ELR (cell line): ENCODE measurements at regions not wholly inside any gene's neighbourhood (a gene's known extent, or its start where the extent isn't known, plus 50 kb on each side); places are given as distances from the start of the nearest gene placed in this dataset.
"Not testable (repeated sequence)": the region's sequence is repeated elsewhere in the genome, so short reads cannot be mapped to it uniquely, and the experiment has no call there.

Experiments
- DNase-seq: peaks from one replicate; pipeline ENCODE4 v3.0.0-alpha.2; 2015; ENCODE audit warnings: low read depth

DNA sequence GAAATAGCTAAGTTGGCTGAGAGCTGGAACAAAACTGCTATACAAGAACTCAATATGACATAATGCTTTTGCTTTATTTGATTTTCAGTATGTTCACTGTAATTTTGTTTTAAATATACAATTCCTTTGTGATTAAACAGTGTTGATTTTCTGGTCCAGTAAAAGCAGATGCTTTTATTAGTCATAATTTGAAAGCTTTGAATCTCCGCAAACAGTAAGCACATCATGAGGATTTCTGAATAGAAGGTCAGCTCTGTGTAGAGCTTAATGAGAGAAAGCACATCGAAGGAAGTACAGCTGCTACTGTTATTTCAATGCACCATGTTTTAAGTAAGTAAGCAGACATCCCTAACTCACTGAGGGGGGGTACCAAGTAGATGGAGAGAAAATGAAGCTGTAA is 701.3 kb upstream of the ACO1 start:
- no peak for DNase-seq

GRCh38 chr9:31697956-31698355 is 686.5 kb upstream of the ACO1 start:
- DNase-seq, result no peak

- DNase-seq, result no peak
These were observed 684.6 kb upstream of the ACO1 start for GRCh38 chr9:31699836-31700235.

GRCh38 chr9:31700252-31701045 is 684.0 kb upstream of the ACO1 start:
- no peak for DNase-seq

DNA sequence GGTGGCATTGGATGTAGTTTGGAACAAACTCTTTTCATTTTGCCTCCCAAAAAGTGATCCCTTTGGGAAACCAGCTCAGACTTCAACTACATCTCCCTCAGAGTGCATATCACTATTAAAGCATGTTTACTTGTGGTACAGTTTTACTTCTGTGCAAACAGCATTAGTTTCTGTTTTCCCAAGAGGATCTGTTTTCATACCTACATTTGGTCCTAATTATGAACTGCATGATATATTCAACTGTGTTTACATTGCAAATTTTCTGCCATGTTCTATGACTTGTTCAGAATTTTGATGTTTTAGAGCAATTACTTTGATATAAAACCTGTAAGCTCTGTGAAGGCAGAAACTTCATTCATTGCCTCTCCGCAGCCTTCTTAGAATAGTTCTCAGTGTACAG is 681.5 kb upstream of the ACO1 start:
- DNase-seq, result no peak

GRCh38 chr9:31715250-31715649 is 669.2 kb upstream of the ACO1 start:
- DNase-seq, result no peak

DNA sequence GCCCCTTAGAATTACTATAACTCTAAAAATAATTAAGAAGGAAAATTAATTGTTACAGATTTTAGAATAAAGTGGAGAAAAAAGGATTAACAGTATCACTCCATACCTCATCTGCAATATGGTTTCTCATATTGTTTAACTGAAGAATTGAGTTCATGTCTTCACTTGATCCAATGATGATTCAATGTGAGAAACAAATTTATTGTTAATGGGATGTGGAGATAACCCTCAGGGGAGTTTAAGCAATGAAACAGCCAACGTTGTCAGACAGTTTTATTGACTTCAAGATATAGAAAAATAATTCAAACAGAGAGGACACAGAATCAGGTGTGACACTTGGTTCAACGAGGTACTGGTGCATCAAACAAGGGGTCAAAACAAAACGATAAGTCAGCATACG is 665.2 kb upstream of the ACO1 start:
- no peak for DNase-seq

- no peak for DNase-seq
These were observed 654.0 kb upstream of the ACO1 start for GRCh38 chr9:31730398-31730797.

GRCh38 chr9:31733166-31733565 is 651.3 kb upstream of the ACO1 start:
- no peak for DNase-seq

- DNase-seq, result no peak
These were observed 647.8 kb upstream of the ACO1 start for GRCh38 chr9:31736581-31737179.

DNA sequence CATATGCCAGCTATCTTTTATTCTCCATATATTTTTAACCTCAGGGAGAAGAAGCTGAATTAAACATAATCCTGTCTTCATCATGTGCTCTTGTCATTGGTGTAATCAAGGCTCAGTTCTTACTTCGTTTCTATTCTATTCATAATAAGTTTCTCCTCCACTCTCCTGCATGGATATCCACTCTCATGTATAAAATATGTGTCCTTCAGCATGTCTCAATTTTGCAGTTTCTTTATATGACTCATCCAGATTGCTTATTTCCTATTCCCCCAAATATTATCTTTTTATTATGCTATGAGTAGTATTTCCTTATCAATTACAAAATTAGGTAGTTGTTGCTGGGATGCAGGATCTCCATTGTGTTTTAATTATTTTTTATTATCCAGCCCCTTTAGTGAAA is 643.7 kb upstream of the ACO1 start:
- no peak for DNase-seq

GRCh38 chr9:31744589-31744988 is 639.9 kb upstream of the ACO1 start:
- no peak for DNase-seq

DNA sequence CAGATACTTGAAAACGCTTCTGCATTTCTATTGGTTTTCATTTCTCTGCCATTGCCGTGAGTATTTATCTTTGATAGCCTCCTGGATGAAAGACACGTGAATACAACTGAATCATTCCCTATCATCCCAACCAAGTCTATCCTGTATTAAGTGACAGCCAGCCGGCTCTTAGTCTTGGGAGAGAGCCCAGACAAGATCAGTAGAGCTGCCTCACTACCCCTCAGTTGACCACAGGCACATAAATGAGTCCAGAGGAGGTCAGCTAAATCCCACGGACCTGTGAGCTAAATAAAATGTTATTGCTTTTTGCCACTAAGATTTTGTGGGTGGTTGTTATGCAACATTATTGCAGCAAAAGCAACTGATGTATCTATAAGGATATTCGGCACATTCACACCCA is 639.0 kb upstream of the ACO1 start:
- DNase-seq, result no peak

- DNase-seq, result no peak
These were observed 638.6 kb upstream of the ACO1 start for GRCh38 chr9:31745886-31746285.

- DNase-seq, result no peak
These were observed 630.7 kb upstream of the ACO1 start for GRCh38 chr9:31753756-31754155.

GRCh38 chr9:31759703-31760102 is 624.7 kb upstream of the ACO1 start:
- no peak for DNase-seq

DNA sequence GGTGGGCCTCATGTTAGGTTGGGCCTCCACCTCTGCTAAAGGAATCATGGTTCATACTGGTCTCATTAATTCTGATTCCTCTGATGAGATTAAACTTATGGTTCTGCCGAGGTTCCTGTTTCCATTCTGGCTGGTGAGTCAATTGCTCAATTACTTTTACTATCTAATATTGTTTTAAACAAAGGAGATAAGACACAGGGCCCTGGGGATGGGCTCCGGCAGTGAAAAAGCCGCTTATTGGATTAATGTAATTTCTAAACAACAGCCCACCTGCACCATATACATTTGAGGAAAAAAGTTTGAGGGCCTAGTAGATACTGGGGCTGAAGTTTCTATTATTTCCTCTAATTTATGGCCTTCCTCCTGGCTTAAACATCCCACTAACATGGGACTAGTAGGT is 610.4 kb upstream of the ACO1 start:
- not testable (repeated sequence) for DNase-seq

DNA sequence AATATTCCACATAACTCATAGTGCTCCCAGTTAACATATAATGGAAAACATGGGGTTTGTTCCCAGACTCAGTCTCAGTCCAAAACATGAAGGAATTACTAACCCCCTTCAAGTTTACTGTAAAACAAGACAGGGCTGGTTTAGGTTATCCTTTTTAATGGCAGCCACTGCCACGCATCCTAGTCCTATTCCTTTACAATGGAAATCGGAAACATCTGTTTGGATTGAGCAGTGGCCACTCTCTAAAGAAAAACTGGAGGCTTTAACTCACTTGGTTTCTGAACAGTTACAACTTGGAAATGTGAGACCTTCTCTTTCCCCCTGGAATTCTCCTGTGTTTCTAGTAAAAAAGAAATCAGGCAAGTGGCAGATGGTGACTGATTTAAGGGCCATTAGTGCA is 609.9 kb upstream of the ACO1 start:
- DNase-seq, result no peak

DNA sequence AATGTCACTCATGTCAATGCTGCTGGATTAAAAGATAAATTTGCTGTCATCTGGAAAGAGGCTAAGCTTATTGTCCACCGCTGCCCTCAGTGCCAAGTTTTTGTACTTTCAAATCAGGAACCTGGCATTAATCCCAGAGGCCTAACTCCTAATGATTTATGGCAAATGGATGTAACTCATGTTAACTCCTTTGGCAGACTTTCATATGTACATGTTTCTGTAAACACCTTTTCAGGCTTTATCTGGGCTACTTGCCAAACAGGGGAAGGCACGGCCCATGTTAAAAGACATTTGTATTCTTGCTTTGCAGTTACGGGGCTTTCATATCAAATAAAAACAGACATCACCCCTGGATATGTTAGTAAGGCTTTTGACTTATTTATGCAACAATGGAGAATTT is 608.0 kb upstream of the ACO1 start:
- no peak for DNase-seq

DNA sequence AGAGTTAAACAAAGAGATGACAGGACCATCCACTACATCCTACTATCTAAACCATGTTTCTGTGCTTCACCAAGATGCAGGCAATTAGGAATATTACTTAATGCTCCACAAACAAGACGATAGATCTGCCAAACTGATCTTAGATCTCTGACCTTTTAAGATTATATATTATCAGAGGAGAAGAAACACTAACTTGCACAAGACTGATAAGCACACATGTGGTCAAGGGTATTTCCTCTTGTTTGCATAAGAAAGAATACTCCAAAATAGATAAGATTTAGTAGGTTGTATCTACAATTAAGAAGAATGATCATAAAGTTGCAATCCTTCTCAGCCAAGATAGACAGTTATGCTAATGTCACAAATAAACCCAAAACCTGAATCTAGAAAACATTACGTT is 601.0 kb upstream of the ACO1 start:
- no peak for DNase-seq

GRCh38 chr9:31790720-31791119 is 593.7 kb upstream of the ACO1 start:
- DNase-seq, result no peak

DNA sequence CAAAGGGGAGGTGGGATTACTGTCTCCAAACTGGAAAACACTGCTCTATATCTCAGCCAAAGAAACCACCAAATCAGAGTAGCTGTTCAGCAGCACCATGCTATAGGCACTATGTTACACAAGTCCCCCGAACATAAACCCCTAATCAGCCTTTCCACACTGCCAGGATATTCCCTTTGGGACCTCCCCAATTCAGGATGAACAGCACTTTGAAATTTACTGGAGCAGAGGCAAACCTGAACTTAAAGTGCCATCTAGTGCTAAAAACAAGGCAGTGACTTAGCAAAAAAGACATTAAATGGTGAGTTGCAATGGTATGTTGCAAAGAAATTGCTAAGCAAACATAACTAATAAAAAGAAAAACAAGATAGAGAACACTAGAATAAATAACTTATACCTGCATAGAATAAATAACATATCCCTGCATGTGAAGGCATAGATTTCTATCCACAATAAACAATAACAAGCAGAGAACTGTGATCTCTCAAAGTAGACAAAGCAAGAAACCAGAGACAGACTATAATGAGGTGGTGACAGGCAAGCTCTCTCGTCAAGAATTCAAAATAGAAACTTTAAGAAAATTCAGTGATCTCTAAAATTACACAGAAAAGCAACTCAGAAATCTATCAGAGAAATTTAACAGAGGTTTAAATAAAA is 584.4 kb upstream of the ACO1 start:
- no peak for DNase-seq

GRCh38 chr9:31807574-31808256 is 576.7 kb upstream of the ACO1 start:
- no peak for DNase-seq
